Right lobe of liver (tissue), 6 donors: ENCODE measurements at regions not wholly inside any gene's neighbourhood (a gene's known extent, or its start where the extent isn't known, plus 50 kb on each side); places are given as distances from the start of the nearest gene placed in this dataset.
"Not testable (repeated sequence)": the region's sequence is repeated elsewhere in the genome, so short reads cannot be mapped to it uniquely, and the experiment has no call there.

Experiments
- ATAC-seq, 4 donors: fragments of 200-7000 bp; cut with Tn5 transposase; one replicate each; pipeline ENCODE4 v1.9.1; 2020; ENCODE audit warnings: mild to moderate bottlenecking in 4 of 4, moderate library complexity in 4 of 4
- DNase-seq, 3 donors: peaks; one replicate each; pipeline ENCODE4 v3.0.0-alpha.2; 2020
- H3K27ac ChIP-seq, 3 donors: fragments of 200-600 bp; one replicate each; pipeline ENCODE4 v1.8.0; 2022
- H3K27me3 ChIP-seq, 2 donors: fragments of 200-600 bp; one replicate each; pipeline ENCODE4 v1.8.0; 2022
- H3K36me3 ChIP-seq, 4 donors: fragments of 200-600 bp; sonication (generic) in 1 of 4; one replicate each; pipeline versions ENCODE4 v1.5.1 to v1.8.0; 2017 to 2022; ENCODE audit warnings: control low read depth in 1 of 4
- H3K4me1 ChIP-seq, 4 donors: fragments of 200-600 bp; sonication (generic) in 1 of 4; one replicate each; pipeline versions ENCODE4 v1.5.1 to v1.8.0; 2017 to 2022; ENCODE audit warnings: control low read depth in 1 of 4
- H3K4me3 ChIP-seq, 3 donors: fragments of 200-600 bp; one replicate each; pipeline ENCODE4 v1.8.0; 2022
- H3K9me3 ChIP-seq, 4 donors: fragments of 200-600 bp; sonication (generic) in 1 of 4; one replicate each; pipeline versions ENCODE4 v1.5.1 to v1.8.0; 2017 to 2022; ENCODE audit warnings: control low read depth in 1 of 4
- WGBS: methylation state at CpG from one replicate; pipeline ENCODE4 v1.1.6; 2018; ENCODE audit warnings: low coverage, low lambda C conversion rate; ENCODE audit not compliant: insufficient coverage; ENCODE audit errors: missing lambda C conversion rate; 5-methylcytosine and 5-hydroxymethylcytosine counted together
- intact Hi-C, 2 donors: fragments of 100-400 bp; cut with DNase I; formaldehyde crosslinking; loops; one replicate each; pipeline versions ENCODE4 v1.11.2 to v1.14.1; 2022
- donor health status: DM: no; HTN: yes; CAD: no.
- donor health status: DM: no; HTN: no; CAD: no.
- donor health status: DM: no; HTN: no; CAD: no.
- donor health status: DM: no; HTN: yes; CAD: no.
- donor health status: DM: no; HTN: yes; CAD: no.

DNA sequence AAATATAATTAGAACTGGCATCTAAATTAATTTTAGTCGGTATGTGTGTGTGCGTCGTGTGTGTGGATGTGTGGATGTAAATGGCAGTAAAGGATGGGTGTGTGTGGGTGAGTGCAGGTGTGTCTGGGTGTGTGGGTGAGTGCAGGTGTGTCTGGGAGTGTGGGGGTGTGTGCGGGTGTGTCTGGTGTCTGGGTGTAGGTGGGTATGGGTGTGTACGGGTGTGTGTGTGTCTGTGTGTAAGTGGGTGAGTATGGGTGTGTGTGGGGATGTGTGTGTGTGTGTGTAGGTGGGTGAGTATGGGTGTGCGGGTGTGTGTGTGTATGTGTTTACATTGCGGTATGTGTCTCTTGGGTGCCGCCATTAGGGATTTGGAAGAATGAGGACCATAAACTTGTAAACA is 55.0 kb downstream of the OR11H1 start:
- intact Hi-C loops, H3K4me1 ChIP-seq, H3K27ac ChIP-seq, H3K27me3 ChIP-seq, H3K36me3 ChIP-seq, H3K4me3 ChIP-seq, H3K9me3 ChIP-seq, DNase-seq: not testable (repeated sequence)
- peak in 1 of 4 donors; percentile 60 for ATAC-seq
- no CpG with 5 or more reads among the region's 8 CpGs for WGBS

DNA sequence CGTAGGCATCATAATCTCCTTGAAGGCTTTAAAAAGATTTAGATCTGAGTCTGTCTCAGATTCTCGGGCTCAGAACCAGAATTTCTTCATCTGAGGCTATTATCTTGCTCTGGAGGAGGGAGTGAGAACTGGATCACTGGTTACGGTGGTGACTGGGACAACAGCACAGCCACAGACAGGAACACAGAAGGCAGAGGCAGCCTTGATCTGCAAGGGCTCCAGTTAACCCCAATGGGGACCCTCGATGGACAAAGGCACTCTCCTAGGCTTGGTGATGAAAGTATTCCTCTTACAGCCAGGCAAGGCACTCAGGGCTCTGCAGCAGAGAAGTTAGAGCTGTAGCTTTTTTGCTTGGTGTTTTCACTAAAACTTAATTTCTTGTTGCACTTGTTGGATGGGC is 74.2 kb downstream of the OR11H1 start:
- H3K4me3 ChIP-seq, H3K36me3 ChIP-seq, H3K4me1 ChIP-seq, H3K27ac ChIP-seq, H3K9me3 ChIP-seq, H3K27me3 ChIP-seq, intact Hi-C loops, DNase-seq: not testable (repeated sequence)
- ATAC-seq: peak in 1 of 4 donors; percentile 18
- no CpG with 5 or more reads among the region's 4 CpGs for WGBS

DNA sequence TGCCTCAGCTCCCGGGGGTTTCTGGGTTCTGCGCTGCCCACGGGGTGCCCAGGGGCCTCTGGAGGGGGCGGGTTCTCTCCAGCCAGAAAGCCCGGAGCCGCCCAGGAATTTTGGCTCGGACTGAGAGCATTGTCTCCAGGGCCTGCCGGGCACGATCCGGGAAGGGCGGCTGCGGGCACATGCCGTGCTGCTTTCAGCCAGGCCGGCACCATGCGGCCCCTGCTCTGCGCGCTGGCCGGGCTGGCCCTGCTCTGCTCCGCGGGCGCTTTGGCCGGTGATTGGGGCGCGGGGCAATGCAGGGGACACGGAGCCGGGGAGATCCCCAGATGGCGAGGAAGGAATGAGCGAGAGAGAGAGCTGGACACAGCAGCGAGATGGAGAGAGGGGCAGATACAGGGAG is 75.1 kb downstream of the OR11H1 start:
- not testable (repeated sequence) for H3K4me3 ChIP-seq

DNA sequence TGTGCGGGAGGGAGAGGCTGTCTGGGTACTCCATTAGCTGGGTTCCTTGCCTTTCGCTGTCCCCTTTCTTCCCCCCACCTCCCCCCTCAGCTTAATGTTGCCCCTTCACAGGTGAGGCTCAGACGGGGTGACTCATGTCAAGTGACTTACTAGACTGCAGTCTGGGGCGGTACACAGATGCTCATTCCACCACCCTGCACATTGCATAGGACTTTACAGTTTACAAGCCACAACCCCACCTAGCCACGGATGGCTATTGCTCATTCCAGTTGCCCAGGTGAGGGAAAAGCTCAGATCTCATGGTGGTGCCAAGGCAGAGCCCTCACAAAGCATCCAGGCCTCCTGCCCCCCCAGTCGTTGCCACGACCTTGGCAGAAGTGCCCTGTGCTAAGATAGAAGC is 76.2 kb downstream of the OR11H1 start:
- intact Hi-C loops: not testable (repeated sequence)

More for the DNA sequence above, 75.1 kb downstream of the OR11H1 start:
- H3K36me3 ChIP-seq, H3K27ac ChIP-seq, H3K4me1 ChIP-seq, DNase-seq, H3K9me3 ChIP-seq, intact Hi-C loops, H3K27me3 ChIP-seq: not testable (repeated sequence)
- peak in 1 of 4 donors; percentile 49 for ATAC-seq
- WGBS: 47% methylated on average over 9 of the region's 29 CpGs

DNA sequence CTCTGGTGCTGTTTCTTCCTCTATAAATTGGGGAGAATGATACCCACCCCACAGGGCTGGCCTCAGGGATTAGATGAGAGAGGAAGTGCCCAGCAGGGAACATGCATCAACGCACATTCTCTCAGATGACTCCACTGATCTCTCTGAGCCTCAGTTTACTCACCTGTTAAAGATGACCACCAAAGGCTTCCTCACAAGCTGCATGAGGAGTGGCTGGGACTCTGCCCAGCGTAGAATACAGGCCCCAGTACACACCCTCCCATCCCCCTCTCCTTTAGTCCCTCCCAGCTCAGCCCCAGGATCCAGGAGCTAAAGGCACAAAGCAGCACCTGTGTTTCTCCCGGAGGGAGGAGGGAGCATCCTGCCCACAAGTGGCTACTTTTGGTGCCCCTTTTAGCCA is 76.7 kb downstream of the OR11H1 start:
- peak in 1 of 4 donors; percentile 43 for ATAC-seq
- H3K27me3 ChIP-seq, H3K4me1 ChIP-seq, H3K27ac ChIP-seq, H3K9me3 ChIP-seq, H3K36me3 ChIP-seq, intact Hi-C loops, DNase-seq, H3K4me3 ChIP-seq: not testable (repeated sequence)
- WGBS: no CpG with 5 or more reads among the region's 3 CpGs

More for the DNA sequence above, 76.2 kb downstream of the OR11H1 start:
- not testable (repeated sequence) for DNase-seq, H3K36me3 ChIP-seq, H3K9me3 ChIP-seq, H3K27ac ChIP-seq, H3K27me3 ChIP-seq, H3K4me1 ChIP-seq, H3K4me3 ChIP-seq
- WGBS: no CpG with 5 or more reads among the region's 7 CpGs
- ATAC-seq: peak in 2 of 4 donors; percentile 37 to 65

DNA sequence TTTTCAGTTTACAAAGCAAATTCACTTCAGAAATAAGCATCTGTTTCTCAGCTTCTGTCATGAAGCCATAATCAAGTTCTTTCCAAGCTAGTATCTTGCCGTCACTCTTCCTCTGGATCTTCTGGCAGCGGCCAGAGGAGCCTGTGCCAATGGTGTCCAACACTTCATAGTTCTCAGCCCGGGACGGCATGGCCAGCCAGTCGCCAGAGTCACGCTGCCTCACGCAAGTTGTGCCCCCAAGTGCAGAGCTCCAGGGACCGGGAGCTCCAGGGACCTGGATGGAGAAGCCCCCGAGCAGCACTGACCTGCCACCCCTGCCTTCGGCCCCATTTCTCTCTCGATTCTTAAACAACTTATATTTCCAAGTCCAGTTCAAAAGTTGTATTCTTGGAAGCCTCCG is 76.9 kb upstream of the POTEH start:
- WGBS: 64% methylated on average over 11 of the region's 12 CpGs
- H3K4me1 ChIP-seq, intact Hi-C loops, H3K9me3 ChIP-seq, H3K27me3 ChIP-seq, H3K4me3 ChIP-seq, ATAC-seq, H3K36me3 ChIP-seq, H3K27ac ChIP-seq, DNase-seq: not testable (repeated sequence)

DNA sequence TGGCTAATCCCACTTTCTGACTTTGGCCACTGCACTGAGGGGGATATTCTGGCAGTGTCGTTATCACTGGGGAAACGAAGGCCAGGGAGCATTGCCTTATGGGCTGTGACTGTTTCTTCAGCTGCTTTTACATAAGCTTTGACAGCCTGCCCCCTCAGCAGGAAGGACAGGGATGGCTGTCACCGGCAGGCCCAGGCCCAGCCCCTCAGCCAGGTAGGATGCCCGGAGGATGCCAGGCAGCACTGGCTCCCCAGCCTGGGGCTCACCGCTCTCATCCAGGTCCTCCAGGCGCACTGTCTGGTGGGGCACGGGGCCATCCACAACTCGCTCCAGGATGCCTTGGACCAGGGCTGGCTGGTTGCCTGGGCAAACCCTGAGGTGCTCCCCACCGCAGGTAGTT is 74.7 kb upstream of the POTEH start:
- H3K36me3 ChIP-seq, H3K27ac ChIP-seq, H3K9me3 ChIP-seq, H3K4me1 ChIP-seq, H3K27me3 ChIP-seq, intact Hi-C loops, H3K4me3 ChIP-seq, ATAC-seq, DNase-seq: not testable (repeated sequence)
- no CpG with 5 or more reads among the region's 9 CpGs for WGBS

GRCh38 chr22:15628224-15628623 is 61.6 kb upstream of the POTEH start:
- intact Hi-C loops, H3K9me3 ChIP-seq, H3K4me1 ChIP-seq, H3K27me3 ChIP-seq, H3K36me3 ChIP-seq, DNase-seq, ATAC-seq, H3K27ac ChIP-seq, H3K4me3 ChIP-seq: not testable (repeated sequence)
- 71% methylated on average over 8 of the region's 8 CpGs for WGBS

DNA sequence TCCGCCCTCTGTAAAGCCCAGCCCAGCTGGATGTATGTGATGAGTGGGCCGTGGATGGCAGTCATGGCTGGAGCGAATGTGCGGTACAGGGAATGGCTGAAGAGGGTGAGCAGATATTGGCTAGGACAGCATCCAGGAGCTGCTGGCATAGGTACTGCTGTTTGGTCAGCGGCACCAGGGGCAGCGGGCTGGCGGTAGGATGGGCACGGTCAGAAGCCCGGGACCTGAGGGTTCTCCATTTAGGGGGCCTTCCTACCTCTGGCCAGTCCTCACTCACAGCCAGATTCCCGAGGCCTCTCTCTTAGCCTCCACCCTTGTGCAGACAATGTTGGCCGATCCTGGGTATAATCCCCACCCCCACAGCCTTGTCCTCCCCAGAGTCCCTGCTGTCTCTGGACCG is 53.1 kb upstream of the POTEH start:
- H3K9me3 ChIP-seq, H3K4me3 ChIP-seq, H3K4me1 ChIP-seq, intact Hi-C loops, H3K27me3 ChIP-seq, H3K36me3 ChIP-seq, ATAC-seq, DNase-seq, H3K27ac ChIP-seq: not testable (repeated sequence)
- WGBS: no CpG with 5 or more reads among the region's 12 CpGs

DNA sequence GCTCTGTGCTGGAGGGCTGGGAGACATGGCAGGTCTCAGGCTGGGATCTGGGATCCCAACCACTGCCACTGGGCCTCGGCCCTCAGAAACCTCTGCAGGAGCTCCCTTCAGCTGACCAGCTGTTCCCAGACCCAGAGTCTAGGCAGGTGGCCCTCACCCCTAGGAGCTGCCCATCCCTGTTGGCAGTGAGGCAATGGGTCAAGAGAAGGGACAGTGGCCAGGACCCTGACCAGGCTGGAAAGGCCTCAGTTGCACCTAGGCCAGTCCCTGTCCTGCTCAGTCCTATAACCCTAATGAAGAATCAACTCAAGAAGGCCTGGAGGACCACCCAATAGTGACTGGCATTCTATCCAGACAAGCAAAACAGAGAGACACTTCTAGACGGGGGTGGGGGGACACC is 52.4 kb upstream of the POTEH start:
- H3K9me3 ChIP-seq, H3K4me1 ChIP-seq, H3K27me3 ChIP-seq, H3K27ac ChIP-seq, DNase-seq, H3K4me3 ChIP-seq, intact Hi-C loops, H3K36me3 ChIP-seq: not testable (repeated sequence)
- WGBS: no CpG with 5 or more reads among the region's 2 CpGs
- peak in 2 of 4 donors; percentile 15 to 29 for ATAC-seq

- intact Hi-C loops, H3K27me3 ChIP-seq, H3K4me1 ChIP-seq, H3K4me3 ChIP-seq, H3K9me3 ChIP-seq, H3K27ac ChIP-seq, H3K36me3 ChIP-seq, DNase-seq: not testable (repeated sequence)
- ATAC-seq: peak in 2 of 4 donors; percentile 28 to 29
- WGBS: 68% methylated on average over 4 of the region's 11 CpGs
These were observed 51.9 kb upstream of the POTEH start for GRCh38 chr22:15637886-15638285.
